Activated CD4-positive, alpha-beta T cell treated with anti-CD3 and anti-CD28 coated beads, Interleukin-10, Interleukin-2, amounts not matched to agents 100 ng/mL and 50 ng/mL, durations not matched to agents 16 hours and 8 hours (primary cell): ENCODE measurements at regions not wholly inside any gene's neighbourhood (a gene's known extent, or its start where the extent isn't known, plus 50 kb on each side); places are given as distances from the start of the nearest gene placed in this dataset.

Source experiments
- DNase-seq: peaks from one replicate; pipeline ENCODE4 v3.0.0-alpha.2; 2020

GRCh38 chr5:172588380-172588779 is 52.7 kb upstream of the NEURL1B start:
- DNase-seq = no peak

DNA sequence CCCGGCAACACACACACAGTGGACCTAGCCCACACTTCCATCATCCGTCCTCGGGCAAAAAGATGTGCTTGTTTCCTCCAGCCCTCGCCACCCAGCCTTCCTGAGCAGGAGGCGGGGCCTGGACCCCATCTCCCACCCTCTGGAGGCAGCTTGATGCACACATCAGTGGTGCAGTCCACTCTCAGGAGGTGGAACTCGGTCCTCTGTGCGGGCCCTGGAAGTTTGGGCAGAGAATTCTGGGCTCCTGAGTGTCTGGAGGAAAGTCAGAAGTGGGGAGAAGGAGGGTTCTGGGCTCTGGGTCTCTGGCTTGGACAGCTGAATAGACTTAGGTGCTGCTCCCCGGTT is 54.0 kb upstream of the NEURL1B start:
- DNase-seq = no peak

DNA sequence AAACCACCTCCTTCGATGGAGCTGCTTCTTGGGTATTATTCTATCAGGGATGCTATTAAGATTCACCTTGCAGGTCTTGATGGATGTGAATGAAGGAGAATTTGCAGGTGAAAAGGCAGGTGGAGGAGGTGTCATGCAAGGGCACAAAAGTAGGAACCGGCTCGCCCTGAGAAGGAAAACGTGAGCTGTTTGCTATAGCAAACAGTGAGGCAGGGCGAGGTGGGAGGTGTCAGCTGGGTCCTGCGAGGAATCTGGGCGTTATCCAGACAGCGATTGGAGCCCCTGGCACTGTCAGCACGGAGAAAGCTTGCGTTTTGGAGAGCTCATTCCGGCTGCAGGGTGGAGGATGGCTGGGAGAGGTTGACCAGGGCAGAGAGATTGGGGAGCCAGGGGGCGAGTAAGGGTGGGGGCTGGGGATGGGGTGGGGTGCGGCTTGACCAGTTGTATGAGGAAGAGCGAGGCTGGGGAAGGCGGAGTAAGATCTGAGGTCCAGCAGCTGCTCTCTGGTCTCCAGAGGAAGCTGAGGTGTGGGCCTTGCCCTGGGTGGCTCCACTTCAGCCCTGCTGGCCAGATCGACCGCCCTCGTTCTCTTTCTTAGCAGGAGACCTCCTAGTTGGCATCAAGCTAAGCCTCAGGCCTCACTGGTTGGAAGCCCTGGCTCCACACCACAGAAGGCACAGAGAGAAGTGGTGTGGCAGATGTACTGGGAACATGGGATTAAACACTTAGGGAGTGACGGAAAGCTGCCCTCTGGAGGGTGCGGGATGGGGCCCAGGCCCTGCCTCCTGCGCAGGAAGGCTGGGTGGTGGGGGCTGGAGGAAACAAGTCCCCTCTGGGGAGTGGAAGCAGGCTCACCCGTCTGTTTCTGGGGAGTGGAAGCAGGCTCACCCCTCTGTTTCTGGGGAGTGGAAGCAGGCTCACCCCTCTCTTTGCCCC is 54.7 kb upstream of the NEURL1B start:
- no peak for DNase-seq

- no peak for DNase-seq
Observed at GRCh38 chr5:172585114-172585513, 55.9 kb upstream of the NEURL1B start.

GRCh38 chr5:172584638-172585037 is 56.4 kb upstream of the NEURL1B start:
- no peak for DNase-seq

- DNase-seq = no peak
Observed at GRCh38 chr5:172583931-172584511, 57.0 kb upstream of the NEURL1B start.

GRCh38 chr5:172582940-172583339 is 58.1 kb upstream of the NEURL1B start:
- DNase-seq = no peak

DNA sequence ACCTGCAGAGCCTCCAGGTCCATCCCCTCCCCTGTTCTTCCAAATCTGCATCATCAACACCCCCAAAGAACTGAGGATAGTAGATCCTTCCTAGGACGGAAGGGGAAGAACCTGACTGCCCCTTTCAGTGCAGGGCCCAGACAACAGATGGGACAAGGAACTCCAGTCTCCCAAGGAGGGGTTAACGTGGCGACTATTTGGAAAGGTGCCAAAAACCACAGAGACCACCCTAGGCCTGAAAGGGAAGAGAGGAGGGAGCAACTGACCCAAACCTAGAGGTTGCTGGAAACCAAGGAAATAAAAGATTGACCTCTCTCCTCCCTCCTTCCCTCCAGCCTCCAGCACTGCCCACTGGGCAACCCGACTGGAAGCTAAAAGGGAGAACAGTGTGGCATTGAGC is 59.7 kb upstream of the NEURL1B start:
- no peak for DNase-seq

- DNase-seq = no peak
Observed at GRCh38 chr5:172579403-172579990, 61.6 kb upstream of the NEURL1B start.

GRCh38 chr5:172577267-172577909 is 63.7 kb upstream of the NEURL1B start:
- no peak for DNase-seq

GRCh38 chr5:172575816-172576545 is 65.1 kb upstream of the NEURL1B start:
- DNase-seq = no peak

GRCh38 chr5:172575416-172575815 is 65.6 kb upstream of the NEURL1B start:
- no peak for DNase-seq

DNA sequence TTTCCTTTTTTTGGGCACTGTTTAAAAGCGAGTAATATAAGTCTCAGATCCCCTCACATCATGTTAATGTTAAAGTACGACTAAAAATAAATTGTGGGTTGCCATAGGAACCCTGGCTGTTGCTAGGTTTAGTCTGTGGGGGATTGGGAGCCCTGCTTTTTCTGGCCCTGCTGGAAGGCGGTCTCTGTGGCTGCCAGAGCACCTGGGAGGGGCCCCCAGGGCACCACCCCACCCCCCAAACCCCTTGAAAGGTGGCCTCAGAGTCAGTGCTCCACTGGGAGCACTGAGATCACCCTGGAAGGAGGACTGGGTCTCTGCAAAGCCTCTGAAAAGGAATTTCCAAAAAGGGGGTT is 66.2 kb upstream of the NEURL1B start:
- DNase-seq = no peak

- no peak for DNase-seq
Observed at GRCh38 chr5:172573986-172574870, 66.8 kb upstream of the NEURL1B start.

GRCh38 chr5:172573120-172573882 is 67.8 kb upstream of the NEURL1B start:
- no peak for DNase-seq

GRCh38 chr5:172572440-172572839 is 68.6 kb upstream of the NEURL1B start:
- DNase-seq = no peak

GRCh38 chr5:172571892-172572291 is 69.2 kb upstream of the NEURL1B start:
- DNase-seq = no peak

DNA sequence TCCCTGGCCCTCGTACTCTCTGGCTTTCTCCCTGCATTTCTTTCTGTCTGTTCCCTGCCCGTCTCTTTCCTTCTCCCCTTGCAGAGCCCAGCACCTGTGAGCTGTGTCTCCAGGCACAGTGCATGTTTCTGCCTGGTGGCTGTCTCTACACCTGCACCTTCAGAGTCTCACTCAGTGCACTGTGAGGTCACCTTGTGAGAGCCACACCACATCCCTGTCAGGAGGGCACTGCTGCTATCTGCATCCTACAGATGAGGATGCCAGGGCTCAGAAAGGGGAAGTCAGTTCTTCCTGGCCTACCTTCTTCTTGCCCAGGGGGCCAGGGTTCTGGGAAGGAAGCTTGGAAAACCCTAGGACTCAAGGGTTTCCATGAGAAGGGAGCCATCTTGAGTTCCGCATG is 69.7 kb upstream of the NEURL1B start:
- DNase-seq = no peak

GRCh38 chr5:172570594-172571334 is 70.3 kb upstream of the NEURL1B start:
- DNase-seq = no peak

- no peak for DNase-seq
Observed at GRCh38 chr5:172569861-172570558, 71.1 kb upstream of the NEURL1B start.
